Stimulated activated CD4-positive, alpha-beta T cell treated with anti-CD3 and anti-CD28 coated beads, Interleukin-1b, Interleukin-23, amount 100 ng/mL, for 24 hours (primary cell): ENCODE measurements at regions not wholly inside any gene's neighbourhood (a gene's known extent, or its start where the extent isn't known, plus 50 kb on each side); places are given as distances from the start of the nearest gene placed in this dataset.

Source experiments
- DNase-seq, 4 experiments: peaks; one replicate each; pipeline ENCODE4 v3.0.0-alpha.2; 2020; ENCODE audit warnings: low read depth in 4 of 4, low spot score in 1 of 4

DNA sequence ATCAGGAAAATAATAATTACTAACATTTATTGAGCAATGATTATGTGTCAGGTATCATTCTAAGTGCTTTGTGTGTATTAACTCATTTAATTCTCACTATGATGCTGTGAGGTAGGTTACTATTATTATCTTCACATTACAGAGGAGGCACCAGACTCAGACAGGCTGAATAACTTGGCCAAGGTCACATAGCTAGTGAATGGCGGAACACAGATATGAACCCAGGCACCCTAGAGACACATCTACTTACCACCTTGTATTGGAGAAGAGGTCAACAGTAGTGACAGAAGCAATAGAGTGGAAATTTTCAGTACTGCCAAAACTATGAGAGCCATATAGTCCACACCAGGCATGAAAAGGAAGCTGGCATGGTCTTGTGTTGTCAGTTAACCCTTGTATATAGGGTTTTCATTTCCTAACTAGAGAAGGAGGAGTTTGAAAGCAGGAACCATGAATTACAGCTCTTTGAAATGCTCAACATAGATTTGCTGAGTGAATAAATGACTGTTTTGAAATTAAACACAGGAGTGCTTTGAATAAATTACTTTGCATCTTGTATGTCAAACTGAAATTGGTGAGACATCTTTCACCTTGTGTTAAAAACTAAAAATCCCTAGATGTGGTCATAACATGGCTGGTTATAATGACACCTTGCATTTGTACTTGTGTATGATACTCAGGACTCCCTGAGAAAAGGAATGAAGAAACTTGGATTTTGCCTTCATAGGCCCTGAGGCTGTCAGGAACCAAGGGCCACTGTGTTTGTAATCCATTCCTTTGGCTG is 71.8 kb downstream of the RTL9 start:
- DNase-seq, result no peak

DNA sequence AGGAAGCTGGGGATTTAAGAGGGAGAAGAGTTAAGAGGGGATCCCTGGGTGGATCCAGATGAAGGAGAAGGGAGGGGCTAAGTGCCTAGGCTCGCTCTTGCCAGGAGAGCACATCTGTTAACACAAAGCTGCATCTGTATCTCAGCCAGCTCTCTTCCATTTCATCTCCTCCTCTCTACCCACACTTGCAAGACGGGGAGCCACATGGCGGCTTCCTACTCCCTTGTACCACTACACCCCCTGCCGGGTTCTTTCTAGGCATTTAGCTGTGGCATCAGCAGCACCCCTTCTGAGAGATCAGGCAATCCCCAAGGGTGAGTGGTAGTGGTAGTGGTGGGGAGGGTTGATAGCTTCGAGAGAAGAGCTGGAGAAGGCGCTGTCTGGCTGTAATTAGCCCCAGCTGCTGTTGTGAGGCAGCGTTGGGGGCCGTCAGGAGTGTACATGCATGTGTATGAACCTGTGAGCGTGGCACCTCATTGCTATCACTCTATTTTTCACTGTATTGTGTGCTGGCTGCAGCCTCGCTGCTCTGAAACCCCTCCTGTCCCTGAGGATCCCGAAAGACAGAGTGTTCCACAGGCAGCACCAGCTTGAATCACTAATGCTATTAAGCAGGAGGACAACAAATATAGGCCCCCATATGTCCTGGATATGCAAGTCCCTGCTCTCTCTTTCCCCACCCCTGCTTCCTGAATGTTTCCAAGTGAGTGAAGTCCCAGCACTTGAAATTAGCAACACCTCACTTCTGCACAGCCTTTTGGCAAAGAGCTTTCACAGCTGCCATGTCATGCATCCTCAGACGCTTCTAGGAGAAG is 73.7 kb downstream of the RTL9 start:
- no peak for DNase-seq

DNA sequence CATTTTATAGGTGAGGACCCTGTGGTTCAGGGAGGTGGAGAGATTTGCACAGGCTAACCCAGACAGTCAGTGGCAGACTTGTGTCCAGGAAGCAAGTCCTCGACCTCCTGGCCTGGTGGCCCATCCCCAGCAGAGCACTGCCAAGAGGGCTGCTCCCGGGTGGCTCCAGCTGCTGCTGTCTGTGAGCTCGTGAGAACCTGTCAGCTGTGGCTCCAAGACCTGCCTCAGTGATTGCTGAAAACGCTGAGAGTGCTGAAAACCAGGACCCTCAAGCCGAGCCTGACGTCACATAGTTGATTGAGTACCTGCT is 74.2 kb downstream of the RTL9 start:
- DNase-seq, result no peak

DNA sequence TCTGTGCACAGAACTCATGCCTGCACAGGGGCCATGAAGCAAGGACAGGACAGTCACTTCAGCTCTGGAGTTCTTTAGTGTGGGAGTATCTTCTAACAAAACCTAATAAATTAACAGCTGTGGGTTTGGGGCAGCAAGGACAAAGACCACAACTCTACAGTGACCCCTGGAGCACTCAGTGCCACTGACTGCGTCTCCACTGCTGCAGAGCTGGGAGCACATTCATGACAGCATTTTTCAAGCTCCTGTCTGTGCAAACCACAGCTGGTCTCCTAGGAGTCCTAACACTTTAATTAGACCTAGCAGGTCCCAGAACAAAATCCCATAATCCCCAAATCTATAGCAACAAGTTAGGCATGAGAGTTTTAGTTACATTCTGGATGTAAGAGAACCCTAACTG is 76.5 kb downstream of the RTL9 start:
- no peak for DNase-seq

DNA sequence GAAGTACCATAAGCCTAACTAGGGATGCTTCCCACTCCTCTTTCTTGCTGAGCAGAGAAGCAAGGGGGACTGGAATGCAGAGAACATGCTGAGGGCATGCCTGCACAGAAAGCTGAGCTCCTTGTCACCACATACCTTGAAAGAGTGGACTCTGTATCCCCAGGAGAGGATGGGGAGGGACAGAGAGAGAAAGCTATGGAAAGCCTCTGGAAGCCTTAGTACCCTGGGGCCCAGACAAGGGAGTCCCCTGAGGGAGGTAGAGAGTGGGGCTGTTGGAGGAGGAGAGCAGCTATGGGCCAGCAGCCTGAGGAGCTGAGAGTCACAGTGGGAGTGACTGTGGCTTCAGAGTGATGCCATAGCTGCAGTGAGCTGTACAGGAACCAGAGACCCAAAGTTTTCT is 77.9 kb downstream of the RTL9 start:
- no peak for DNase-seq

DNA sequence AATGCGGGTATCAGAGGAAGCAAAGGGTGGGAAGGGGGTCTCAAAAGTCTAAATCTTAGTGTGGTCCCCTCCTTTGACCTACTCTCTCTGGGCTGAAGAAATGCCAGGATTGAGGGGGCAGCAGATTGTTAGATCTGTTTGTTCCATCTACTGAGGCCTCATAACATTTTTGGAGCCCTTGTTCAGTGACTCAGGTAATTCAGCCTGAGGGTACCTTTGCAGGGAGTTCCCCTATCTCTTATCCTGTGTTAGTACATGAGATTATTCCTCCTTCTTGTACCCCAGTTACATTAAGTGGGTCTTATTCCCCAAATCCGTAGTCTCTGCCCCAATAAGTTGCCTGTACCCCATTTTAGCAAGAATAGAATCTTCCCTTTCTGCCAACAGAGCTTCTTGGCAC is 79.0 kb downstream of the RTL9 start:
- no peak for DNase-seq

DNA sequence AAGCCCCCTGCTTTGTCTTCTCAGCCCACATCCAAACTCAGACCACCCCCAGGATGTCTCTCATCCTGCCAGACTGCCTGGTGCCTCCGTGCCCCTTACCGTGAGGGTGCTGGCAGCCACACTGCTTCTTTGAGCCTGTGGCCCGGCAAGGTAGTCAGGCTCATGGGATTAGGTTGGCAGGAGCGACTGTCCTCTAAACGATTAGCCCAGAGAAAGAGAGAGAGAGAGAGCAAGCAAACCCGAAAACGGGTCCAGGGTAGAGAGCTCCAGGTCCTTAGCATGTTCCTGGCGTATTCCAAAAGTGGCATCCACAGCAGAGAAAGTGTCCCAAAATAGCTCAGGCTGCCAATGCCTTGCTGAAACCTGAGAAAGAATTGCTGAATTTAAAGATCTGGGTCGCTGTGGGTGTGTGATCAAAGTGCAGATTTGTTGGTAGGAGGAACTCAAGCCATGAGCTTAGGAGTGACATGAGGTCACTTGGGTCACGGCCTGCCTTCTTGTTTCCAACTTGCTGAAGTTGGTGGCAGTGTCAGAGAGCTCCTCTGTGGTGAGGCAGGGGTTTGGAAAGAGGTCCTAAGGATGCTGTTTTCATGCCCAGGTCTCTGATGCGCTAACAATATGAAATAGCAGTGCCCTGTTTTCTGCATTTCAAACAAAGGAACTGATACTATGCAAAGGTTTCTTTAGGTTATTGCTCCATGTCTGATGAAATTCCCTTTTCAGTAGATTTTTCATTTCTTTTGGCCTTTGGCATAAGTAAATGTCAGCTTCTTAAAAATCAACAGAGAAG is 81.6 kb downstream of the RTL9 start:
- DNase-seq, result no peak

DNA sequence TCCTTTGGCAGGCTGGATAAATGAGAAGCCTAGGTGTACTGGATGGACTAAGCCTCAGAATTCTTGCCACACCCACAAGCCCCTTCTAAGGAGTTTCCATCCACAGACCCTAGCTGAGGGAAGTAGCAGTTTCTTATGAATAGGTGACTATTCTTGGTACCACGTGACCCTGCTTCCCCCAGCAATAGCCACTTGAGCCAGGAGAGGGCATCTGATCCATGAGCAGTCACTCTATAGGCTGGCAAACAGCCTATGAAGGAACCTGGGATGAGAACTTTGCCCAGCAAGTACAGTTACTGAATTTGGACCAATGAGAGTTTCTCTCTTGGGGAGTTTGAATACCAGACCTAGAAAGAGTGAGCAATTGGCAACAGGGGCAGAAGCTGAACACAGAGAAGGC is 84.0 kb downstream of the RTL9 start:
- DNase-seq, result no peak

DNA sequence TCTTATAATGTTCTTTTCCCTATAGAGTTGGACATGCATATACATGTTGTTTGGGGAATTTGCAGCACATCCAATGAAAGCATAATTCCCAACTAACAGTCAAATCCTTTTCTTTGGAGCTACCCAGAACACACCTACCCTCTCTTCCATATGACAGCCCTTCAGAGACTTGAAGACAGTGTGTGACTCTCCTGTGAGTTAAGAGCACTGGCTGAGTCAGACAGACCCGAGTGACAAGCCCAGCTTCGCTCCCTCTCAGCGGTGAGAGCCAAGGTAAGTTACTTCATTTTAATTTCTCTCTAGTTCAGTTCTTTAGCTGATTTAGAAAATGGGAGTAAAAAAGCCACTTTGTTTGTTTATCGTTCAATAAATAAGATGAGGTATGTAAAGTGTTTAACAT is 86.3 kb downstream of the RTL9 start:
- DNase-seq, result no peak

DNA sequence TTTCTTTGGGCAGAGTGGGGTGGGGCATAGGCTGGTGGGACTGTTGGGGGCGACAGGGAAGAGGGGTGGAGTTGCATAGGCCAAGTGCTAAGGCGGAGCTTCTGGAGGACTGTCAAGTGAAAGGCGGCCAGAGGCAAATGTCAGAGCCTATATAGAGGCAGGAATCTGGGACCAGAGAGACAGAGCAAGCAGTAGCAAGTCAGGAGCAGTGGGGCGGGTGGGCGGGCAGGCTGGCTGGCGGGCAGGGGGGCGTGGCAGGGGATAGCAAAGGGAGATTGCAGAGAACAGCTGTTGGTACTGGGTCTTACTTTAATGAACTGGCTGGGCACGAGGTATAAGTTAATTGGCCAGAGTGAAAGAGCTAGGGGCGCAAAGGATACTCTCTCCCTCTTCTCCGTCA is 89.8 kb downstream of the RTL9 start:
- no peak for DNase-seq

DNA sequence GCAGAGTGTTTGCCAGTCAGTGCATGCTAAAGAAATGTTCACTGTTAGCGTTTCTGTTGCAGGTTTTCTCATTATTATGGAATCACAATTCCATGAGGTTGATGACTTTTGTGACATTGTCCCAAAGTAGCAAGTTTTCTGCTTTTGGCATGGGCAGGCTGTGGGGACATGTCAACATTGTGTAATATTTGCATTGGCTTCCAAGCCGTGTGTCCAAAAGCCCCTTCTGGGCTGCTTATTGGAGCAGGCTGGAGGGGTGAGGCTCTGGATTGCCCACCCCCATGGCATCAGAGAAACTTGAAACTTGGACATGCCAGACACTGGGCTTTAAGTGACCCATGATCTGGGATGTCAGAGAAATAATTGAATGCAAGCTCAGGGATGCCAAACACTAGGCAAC is 90.7 kb downstream of the RTL9 start:
- no peak for DNase-seq

DNA sequence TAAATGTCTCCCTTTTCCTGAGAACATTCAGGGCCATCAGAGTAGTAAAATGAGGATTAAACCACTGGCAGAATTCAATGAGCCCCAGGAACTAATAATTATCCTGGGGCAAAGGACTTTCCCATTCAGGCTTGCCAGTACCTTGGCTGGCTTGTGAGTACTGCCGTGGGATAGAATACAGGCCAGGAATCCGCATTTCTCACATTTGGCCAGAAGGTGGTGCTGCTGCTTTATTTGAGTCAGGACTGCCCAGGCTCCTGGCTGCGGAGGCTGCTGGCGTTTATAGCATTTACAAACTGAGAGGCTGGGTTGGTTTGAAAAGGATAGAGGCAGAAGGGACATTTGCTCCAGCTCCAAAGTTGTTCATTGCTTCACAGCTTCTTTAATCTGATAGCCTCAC is 91.4 kb downstream of the RTL9 start:
- peak; percentile 5 to 39 (median 20) for DNase-seq

DNA sequence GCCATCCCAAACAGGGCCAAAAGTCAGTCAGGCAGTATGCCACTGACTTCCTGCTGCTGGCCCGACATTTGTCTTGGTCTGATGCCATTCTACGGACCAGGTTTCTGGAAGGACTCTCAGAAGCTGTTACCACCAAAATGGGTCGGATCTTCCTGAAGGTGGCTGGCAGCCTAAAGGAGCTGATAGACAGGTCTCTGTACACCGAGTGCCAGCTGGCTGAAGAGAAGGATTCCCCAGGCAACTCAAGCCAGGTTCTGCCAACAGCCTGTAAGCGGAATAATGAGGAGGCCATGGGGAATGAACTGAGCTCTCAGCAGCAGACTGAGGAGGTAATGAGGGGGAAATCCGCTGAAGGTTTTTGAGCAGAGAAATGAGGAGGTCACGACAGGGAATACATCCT is 95.7 kb downstream of the RTL9 start:
- DNase-seq, result no peak

DNA sequence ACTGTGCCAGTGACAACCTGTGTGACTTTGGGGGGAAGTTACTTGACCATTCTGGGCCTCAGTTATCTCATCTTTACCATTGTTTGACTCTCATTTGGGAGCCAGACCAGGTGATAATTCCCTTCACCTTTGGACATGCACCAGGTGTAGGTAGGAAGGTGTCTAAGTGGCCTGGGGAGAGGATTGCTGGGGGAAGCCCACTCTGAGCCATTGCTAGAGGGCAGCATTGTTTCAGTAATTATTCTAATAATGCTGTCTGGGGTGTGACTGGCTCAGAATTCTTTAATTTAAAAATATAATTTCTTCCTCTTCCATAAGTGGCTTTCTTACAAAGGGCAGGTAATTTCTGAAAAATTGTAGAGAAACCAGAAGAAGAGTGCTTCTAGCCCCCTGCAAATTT is 104.3 kb downstream of the RTL9 start:
- no peak for DNase-seq

DNA sequence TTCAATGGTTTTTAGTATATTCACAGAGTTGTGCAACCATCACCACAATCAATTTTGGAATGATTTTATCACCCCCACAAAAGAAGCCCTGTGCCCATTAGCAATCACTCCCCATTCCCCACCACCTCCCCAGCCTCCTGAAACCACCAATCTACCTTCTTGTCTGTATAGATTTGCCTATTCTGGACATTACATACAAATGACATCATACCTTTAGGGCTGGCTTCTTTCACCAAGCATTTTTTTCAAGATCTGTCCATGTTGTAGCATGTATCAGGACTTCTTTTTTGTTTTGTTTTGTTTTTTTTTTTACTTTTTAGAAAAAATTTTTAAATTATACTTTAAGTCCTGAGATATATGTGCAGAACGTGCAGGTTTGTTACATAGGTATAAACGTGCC is 108.1 kb downstream of the RTL9 start:
- no peak for DNase-seq

DNA sequence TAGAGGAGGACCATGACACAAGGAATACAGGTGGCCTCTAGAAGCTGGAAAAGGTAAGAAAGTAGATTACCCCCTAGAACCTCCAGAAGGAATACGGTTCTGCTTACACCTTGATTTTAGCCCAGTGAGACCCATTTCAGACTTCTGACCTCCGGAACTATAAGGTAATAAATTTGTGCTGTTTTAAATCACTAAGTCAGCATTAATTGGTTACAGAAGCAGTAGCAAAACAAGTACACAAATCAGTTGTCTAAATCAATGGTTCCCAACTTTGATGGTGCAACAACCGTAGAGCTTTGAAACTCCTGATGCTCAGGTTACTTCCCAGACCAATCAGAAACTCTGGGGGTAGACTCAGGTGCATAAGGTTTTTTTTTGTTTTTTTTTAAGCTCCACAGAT is 113.6 kb downstream of the RTL9 start:
- DNase-seq, result no peak

DNA sequence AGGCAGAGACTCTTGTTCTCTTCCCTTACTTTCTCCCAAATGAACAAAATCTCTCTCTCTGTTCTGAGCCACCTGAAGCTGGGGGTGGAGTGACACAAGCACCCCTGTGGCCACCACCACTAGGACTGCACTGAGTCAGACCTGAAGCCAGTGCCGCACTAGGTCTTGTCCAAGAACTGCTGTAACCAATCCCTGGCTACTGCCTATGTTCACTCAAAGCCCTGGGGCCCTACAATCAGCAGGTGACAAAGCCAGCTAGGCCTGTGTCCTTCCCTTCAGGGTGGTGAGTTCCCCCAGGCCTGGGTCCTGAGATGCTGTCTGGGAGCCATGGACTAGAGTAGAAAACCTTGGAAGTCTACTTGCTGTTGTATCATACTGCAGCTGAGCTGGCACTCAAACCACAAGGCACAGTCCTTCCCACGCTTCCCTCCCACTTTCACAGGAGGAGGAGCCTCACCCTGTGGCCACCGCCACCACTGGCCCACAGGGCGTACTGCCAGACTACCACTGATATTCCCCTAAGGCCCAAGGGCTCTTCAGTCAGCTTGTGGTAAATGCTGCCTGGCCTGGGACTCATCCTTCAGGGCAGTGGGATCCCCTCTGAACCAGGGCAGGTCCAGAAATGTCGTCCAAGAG is 119.1 kb downstream of the RTL9 start:
- no peak for DNase-seq

DNA sequence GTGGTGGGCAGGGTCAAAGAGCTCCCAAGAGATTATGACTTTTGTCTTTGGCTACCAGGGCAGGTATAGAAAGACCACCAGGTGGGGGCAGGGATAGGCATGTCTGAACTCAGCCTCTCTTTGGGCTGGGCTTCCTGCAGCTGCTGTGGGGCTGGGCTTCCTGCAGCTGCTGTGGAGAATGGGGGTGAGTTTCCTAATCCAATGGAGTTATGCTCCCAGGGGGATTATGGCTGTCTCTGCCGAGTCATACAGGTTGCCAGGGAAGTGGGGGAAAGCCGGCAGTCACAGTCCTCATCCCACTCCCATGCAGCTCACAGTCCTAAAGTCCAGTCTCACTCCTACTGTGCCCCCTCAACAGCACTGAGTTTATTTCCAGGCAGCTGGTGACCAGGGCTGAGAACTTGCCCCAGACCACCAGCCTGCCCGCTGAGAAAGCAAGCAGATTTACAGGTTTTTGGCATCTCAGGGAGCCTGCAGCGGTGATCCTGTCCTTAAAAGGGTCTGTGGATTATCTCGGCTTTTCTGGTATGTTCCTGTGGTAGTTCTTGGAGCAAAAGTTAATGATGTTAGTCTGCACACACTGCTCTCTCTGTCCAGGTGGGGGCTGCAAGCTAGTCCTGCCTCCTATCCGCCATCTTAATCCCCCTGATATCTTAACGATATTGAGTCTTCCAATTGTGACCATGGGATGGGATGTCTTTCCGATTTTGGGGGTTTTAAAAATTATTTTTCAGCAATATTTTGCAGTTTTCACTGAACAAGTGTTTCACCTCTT is 133.4 kb downstream of the RTL9 start:
- no peak for DNase-seq

DNA sequence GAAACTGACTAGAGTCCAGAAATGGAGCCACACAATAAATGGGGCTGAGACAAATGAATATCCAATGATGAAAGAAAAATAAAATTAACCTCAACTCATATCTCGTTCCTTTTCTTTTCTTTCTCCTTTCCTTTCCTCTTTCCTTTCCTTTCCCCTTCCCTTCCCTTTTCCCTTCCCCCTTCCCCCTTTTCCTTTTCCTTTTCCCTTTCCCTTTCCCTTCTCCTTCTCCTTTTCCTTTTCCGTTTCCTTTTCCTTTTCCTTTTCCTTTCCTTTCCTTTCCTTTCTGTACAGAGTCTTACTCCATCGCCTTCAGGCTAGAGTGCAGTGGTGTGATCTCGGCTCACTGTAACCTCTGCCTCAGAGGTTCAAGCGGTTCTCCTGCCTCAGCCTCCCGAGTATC is 146.3 kb downstream of the RTL9 start:
- DNase-seq, result no peak

DNA sequence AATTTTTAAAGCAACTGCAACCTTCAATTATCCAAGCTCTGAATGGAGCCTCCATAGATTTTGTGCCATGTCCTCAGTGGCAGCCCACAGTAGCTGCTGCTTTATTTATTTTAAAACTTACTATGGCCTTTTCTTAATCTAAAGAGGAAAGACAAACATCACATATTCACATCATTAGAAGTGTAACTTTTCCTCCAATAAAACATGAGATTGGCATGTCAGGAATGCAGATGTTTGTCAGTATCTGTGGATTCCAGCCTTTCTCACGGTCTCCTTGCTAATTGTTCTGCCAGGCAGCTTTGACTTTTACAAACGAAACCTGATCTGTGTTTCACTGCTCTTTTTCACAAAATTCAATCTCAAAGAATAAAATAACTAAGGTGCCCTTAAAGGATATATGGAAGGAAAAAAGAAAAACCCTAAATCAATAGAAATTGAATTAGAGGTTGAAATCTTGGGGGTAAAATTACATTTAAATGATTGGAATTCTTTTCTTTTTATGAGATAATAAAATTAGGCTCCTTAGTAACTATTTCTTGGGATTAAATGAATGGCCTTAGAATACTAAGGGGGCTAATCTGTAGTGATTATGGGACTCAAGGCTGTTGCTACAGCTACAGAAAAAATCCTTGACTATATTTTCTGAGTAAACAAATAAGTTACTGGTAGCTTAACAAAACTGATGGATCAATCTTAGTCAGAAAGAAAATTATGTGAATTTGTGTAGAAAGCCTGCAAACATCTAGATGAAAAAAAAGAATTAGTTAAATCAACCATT is 151.3 kb downstream of the RTL9 start:
- DNase-seq, result no peak
